GM12865 (cell line): ENCODE measurements at regions not wholly inside any gene's neighbourhood (a gene's known extent, or its start where the extent isn't known, plus 50 kb on each side); places are given as distances from the start of the nearest gene placed in this dataset.

Experiments used
- DNase-seq: peaks from one replicate; pipeline ENCODE4 v3.0.0; 2010; ENCODE audit warnings: low read depth
- H3K4me3 ChIP-seq: 2 replicates; pipeline ENCODE4 v1.5.1; 2011; ENCODE audit warnings: mild to moderate bottlenecking, low read depth, low read length, control low read depth
- CTCF ChIP-seq: IDR thresholded peaks from 2 replicates; pipeline ENCODE4 v1.5.1; 2011; ENCODE audit warnings: low read length, control low read depth, low read depth, inconsistent platforms; ENCODE audit not compliant: insufficient read depth; ENCODE audit errors: missing control alignments

- DNase-seq, result no peak
- no peak for TF ChIP-seq CTCF
- no peak overlapping the region for H3K4me3 ChIP-seq
Measured at GRCh38 chr7:115734641-115735040, 295.9 kb downstream of the TFEC start.

- TF ChIP-seq CTCF, result no peak
- H3K4me3 ChIP-seq, result no peak overlapping the region
- no peak for DNase-seq
Measured at GRCh38 chr7:115731796-115732471, 298.6 kb downstream of the TFEC start.

- no peak for DNase-seq
- H3K4me3 ChIP-seq, result no peak overlapping the region
- no peak for TF ChIP-seq CTCF
Measured at GRCh38 chr7:115728518-115728917, 302.0 kb downstream of the TFEC start.

GRCh38 chr7:115724400-115725056, 306.0 kb downstream of the TFEC start:
- no peak overlapping the region for H3K4me3 ChIP-seq
- DNase-seq, result no peak

GRCh38 chr7:115722302-115722977, 308.1 kb downstream of the TFEC start:
- no peak overlapping the region for H3K4me3 ChIP-seq
- no peak for DNase-seq
- TF ChIP-seq CTCF, result no peak

More at GRCh38 chr7:115724400-115725056, 306.0 kb downstream of the TFEC start:
- no peak for TF ChIP-seq CTCF

GRCh38 chr7:115721293-115722217, 309.0 kb downstream of the TFEC start:
- DNase-seq, result no peak
- H3K4me3 ChIP-seq, result no peak overlapping the region
- TF ChIP-seq CTCF, result no peak
